WI38 (cell line): ENCODE measurements at regions not wholly inside any gene's neighbourhood (a gene's known extent, or its start where the extent isn't known, plus 50 kb on each side); places are given as distances from the start of the nearest gene placed in this dataset.

Experiments
- H3K4me3 ChIP-seq: 2 replicates; pipeline ENCODE4 v1.5.1; 2011; ENCODE audit warnings: low read depth, mild to moderate bottlenecking, control low read depth, low read length
- TF ChIP-seq, protein P1 (sequence below): IDR thresholded peaks from 2 replicates; pipeline ENCODE4 v1.5.1; 2012; ENCODE audit warnings: low read depth, mild to moderate bottlenecking, control low read depth, low read length

GRCh38 chr7:135855846-135856245 lies 107.2 kb upstream of the FAM180A start:
- no peak overlapping the region for H3K4me3 ChIP-seq
- TF ChIP-seq, protein P1, sequence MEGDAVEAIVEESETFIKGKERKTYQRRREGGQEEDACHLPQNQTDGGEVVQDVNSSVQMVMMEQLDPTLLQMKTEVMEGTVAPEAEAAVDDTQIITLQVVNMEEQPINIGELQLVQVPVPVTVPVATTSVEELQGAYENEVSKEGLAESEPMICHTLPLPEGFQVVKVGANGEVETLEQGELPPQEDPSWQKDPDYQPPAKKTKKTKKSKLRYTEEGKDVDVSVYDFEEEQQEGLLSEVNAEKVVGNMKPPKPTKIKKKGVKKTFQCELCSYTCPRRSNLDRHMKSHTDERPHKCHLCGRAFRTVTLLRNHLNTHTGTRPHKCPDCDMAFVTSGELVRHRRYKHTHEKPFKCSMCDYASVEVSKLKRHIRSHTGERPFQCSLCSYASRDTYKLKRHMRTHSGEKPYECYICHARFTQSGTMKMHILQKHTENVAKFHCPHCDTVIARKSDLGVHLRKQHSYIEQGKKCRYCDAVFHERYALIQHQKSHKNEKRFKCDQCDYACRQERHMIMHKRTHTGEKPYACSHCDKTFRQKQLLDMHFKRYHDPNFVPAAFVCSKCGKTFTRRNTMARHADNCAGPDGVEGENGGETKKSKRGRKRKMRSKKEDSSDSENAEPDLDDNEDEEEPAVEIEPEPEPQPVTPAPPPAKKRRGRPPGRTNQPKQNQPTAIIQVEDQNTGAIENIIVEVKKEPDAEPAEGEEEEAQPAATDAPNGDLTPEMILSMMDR = no peak

DNA sequence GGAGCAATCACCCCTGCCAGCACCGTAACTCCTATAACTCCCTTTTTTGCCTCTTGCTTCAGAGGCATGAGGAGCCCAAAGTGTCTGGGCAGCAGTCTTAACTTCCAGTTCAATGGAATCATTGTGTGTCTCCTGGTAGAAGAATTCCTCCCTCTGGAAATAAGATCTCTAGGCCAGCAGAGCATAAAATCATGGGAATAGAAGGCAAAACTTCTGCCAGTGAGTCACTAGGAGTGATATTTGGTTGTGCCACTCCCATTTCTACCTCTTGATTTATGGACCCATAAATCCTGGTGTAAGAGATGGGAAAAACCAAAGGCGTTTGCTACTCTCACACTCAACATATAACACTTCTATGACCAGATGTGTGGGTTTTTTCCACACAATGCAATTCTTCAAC lies 104.9 kb upstream of the FAM180A start:
- H3K4me3 ChIP-seq = no peak overlapping the region
- TF ChIP-seq, protein P1 = no peak

- TF ChIP-seq, protein P1 = no peak
- H3K4me3 ChIP-seq = no peak overlapping the region
Observed at GRCh38 chr7:135853008-135853407, 104.4 kb upstream of the FAM180A start.

DNA sequence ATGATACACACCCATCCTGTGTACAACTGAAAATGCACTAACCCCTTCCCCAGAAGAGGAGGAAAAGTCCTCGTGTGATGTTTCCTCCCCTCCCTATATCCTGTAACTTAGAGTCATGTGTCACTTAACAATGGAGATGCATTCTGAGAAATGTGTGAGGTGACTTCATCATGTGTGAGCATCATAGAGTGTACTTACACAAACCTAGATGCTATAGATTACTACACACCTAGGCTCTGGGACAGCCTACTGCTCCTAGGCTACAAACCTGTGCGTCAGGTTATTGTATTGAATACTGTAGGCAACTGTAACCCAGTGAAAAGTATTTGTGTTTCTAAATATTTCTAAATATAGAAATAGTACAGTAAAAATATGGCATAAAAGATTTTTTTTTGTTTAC lies 98.6 kb upstream of the FAM180A start:
- TF ChIP-seq, protein P1 = no peak
- H3K4me3 ChIP-seq = no peak overlapping the region

- TF ChIP-seq, protein P1 = no peak
Observed at GRCh38 chr7:135846339-135846738, 97.7 kb upstream of the FAM180A start.

DNA sequence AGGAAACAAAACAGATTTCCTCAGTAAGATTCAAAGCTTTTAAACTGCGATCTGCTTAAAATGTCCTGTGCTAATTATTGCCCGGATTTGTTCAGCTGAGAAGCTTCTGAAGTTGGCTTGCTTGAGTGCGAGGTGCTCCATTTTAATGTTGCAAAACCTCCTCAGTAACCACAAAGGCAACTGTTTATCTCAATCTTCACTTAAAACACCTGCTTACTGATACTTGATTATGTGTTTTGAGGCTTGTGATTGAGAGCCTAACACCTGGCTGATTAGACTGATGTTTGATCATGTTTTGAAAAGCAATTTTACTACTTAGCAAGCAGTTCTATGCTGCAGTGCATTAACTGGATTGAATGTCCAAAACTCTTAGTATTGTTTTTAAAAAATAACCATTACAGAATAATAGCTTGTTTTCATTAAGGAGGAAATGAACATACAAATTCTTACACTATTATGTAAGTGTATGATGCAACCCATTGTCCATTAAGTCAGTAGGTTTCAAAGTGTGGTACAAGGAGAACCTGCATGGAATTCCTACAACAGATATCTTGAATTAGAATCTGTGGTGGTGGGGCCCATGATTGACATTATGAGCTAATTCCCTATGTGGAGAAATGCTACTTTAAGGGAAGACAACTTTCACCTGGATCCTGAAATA lies 96.9 kb upstream of the FAM180A start:
- TF ChIP-seq, protein P1 = no peak
- no peak overlapping the region for H3K4me3 ChIP-seq

More at GRCh38 chr7:135846339-135846738, 97.7 kb upstream of the FAM180A start:
- H3K4me3 ChIP-seq = no peak overlapping the region

DNA sequence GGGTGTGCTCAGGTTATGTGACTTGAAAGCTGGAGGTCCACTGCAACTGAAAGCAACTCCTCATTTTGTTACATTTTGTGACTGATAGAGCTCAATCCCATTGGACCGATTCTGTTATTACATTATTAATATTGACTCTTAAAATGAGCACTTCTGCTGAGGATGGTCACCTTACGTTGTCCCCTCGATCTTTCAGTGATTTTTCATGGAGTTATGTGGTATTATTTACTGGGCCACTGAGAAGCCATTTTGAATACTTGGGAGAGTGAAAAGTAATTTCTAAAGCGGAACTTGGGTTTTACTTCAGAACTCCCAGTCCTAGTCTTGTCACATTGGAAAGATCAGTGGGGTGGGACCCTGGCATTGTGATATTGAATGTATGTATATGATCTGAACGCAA lies 96.3 kb upstream of the FAM180A start:
- no peak overlapping the region for H3K4me3 ChIP-seq
- TF ChIP-seq, protein P1 = no peak
